ENCODE measurements at regions not wholly inside any gene's neighbourhood (a gene's known extent, or its start where the extent isn't known, plus 50 kb on each side); places are given as distances from the start of the nearest gene placed in this dataset.

DNA sequence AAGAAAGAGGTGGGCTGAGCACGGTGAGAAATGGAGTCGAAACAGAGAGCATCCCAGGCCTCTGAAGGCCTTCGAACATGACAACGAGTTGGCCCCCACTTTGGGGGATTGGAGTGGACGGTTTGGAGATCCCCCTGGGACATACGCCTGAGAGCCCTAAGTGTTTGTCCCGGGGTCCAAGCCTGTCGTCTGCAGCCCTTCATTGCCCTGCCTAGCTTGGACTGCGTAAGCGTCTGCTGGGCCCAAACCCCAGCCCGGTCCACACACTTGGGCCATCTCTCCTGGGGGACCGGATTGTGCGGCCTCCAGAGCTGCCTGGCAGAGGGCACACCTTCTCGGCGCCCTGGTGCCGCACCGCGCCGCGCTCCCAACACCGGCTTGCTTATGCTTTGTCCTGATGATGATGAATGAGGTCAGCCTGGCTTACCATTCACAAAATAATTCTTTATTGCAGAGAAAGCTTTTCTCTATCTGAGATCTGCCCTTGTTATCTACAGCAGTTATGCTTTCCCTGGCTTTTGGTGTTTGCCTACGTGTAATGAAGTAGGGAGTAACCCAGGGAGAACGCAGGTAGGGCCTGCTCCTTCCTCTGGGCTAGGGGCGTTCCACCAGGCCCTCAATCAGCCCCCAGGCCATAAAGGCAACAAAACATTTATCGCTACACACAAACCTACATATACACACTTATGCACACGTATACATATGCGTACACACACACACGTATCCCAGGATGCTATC lies 85.9 kb upstream of the PPARA start:
- no peak for TF ChIP-seq EZH2phosphoT487 (IDR thresholded peaks at IDR 0.05; ENCODE audit: borderline replicate concordance)
- no peak for TF ChIP-seq CTCF (conservative IDR thresholded peaks at IDR 0.05; ENCODE audit: low read length)
